ENCODE measurements at regions not wholly inside any gene's neighbourhood (a gene's known extent, or its start where the extent isn't known, plus 50 kb on each side); places are given as distances from the start of the nearest gene placed in this dataset.

DNA sequence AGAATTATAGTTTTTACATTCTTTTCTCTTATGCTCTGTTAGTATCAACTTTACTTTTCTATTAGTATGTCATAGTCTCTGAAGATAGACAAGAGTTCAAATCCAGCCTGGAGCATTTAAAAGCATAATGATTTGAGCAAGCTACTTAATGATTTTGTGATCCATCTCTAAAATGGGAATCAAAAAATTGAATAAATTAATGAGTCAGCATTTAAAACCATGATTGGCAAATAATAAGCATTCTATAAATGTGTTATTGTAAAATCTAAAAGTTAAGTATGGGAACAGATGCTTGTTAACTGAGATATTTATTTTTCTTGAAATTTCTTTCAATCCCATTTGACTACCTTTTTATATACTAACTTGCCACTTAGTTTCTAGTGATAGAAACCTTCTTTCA is 391.6 kb downstream of the PCDH7 start:
- Mint-ChIP-seq H3K36me3 (no peaks in the 10 kb centered on the region), H3K4me1 (no peaks in the 10 kb centered on the region), H3K9me3 (peaks cover 0 to 3% (median 0%) of the 10 kb centered on the region in 7 donors), H3K4me3 (no peak overlapping the region), H3K27me3 (ENCODE audit: low read depth in 3 of 3) (no peaks in the 10 kb centered on the region), H3K27ac (no peak overlapping the region)
- TF ChIP-seq, protein P1, sequence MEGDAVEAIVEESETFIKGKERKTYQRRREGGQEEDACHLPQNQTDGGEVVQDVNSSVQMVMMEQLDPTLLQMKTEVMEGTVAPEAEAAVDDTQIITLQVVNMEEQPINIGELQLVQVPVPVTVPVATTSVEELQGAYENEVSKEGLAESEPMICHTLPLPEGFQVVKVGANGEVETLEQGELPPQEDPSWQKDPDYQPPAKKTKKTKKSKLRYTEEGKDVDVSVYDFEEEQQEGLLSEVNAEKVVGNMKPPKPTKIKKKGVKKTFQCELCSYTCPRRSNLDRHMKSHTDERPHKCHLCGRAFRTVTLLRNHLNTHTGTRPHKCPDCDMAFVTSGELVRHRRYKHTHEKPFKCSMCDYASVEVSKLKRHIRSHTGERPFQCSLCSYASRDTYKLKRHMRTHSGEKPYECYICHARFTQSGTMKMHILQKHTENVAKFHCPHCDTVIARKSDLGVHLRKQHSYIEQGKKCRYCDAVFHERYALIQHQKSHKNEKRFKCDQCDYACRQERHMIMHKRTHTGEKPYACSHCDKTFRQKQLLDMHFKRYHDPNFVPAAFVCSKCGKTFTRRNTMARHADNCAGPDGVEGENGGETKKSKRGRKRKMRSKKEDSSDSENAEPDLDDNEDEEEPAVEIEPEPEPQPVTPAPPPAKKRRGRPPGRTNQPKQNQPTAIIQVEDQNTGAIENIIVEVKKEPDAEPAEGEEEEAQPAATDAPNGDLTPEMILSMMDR (IDR thresholded peaks at IDR 0.05), result no peak
- H3K4me3 ChIP-seq (replicated peaks in 1 of 3; ENCODE audit: low read depth in 2 of 3, low read length in 3 of 3), result no peak overlapping the region
- no peaks in the 10 kb centered on the region for H3K36me3 ChIP-seq (replicated peaks in 1 of 2; ENCODE audit: control insufficient read depth in 1 of 2, insufficient read depth in 2 of 2, low read length in 2 of 2)
- no peak for DNase-seq
- H3K9me3 ChIP-seq (replicated peaks in 1 of 2; ENCODE audit: control insufficient read depth in 1 of 2, insufficient read depth in 1 of 2, low read length in 2 of 2), result no peaks in the 10 kb centered on the region
- H4K20me1 ChIP-seq (ENCODE audit: insufficient read depth, low read length), result no peaks in the 10 kb centered on the region
- no peaks in the 10 kb centered on the region for H3K79me2 ChIP-seq (ENCODE audit: insufficient read depth, low read length)
- no peak overlapping the region for H3K27ac ChIP-seq (ENCODE audit: low read depth in 1 of 2, low read length in 2 of 2)
- no peak overlapping the region for H3K4me2 ChIP-seq (replicated peaks; ENCODE audit: extremely low read depth, low read length, poor library complexity, severe bottlenecking)
- H3K27me3 ChIP-seq (ENCODE audit: control insufficient read depth in 2 of 2, insufficient read depth in 2 of 2, low read length in 2 of 2), result no peaks in the 10 kb centered on the region
- intact Hi-C loops (cut with micrococcal nuclease), result no loop called here
- no peak overlapping the region for H2AFZ ChIP-seq (ENCODE audit: insufficient read depth, low read depth, low read length, poor library complexity, severe bottlenecking)
- H3K9ac ChIP-seq (ENCODE audit: insufficient read depth, low read length, poor library complexity, severe bottlenecking), result no peak overlapping the region
- no peaks in the 10 kb centered on the region for H3K4me1 ChIP-seq (ENCODE audit: control insufficient read depth in 1 of 2, insufficient read depth in 2 of 2, low read length in 2 of 2)

DNA sequence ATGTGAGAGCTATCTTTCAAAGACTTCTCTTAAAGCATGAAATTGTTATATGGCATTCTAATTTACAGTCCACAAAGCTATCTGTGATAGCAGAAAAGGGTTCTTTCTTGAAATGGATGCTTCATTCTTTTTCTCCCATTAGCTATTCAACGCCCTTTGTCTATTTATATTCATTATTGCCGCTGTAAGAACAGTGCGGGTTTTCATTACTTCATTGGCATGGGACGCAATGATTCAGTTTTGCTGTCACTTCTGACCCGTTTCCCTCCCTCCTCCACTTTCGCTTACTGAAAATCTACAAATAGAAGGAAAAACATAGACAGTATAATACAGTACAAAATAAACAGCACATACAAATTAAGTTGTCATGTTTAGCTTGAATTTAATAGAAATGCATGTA is 394.6 kb downstream of the PCDH7 start:
- no peaks in the 10 kb centered on the region for H3K79me2 ChIP-seq (ENCODE audit: insufficient read depth, low read length)
- H3K9ac ChIP-seq (ENCODE audit: insufficient read depth, low read length, poor library complexity, severe bottlenecking), result no peak overlapping the region
- intact Hi-C loops (cut with micrococcal nuclease), result no loop called here
- H4K20me1 ChIP-seq (ENCODE audit: insufficient read depth, low read length), result no peaks in the 10 kb centered on the region
- WGBS (ENCODE audit: insufficient coverage), result 90% methylated on average over 2 of the region's 6 CpGs
- H2AFZ ChIP-seq (ENCODE audit: insufficient read depth, low read depth, low read length, poor library complexity, severe bottlenecking), result no peak overlapping the region
- H3K4me1 Mint-ChIP-seq, result no peaks in the 10 kb centered on the region
- no peaks in the 10 kb centered on the region for H3K27me3 Mint-ChIP-seq (ENCODE audit: low read depth in 3 of 3)
- no peaks in the 10 kb centered on the region for H3K36me3 Mint-ChIP-seq
- H3K27ac Mint-ChIP-seq, result no peak overlapping the region
- no peaks in the 10 kb centered on the region for H3K36me3 ChIP-seq (replicated peaks in 1 of 2; ENCODE audit: control insufficient read depth in 1 of 2, insufficient read depth in 2 of 2, low read length in 2 of 2)
- no peak overlapping the region for H3K4me2 ChIP-seq (replicated peaks; ENCODE audit: extremely low read depth, low read length, poor library complexity, severe bottlenecking)
- DNase-seq, result no peak
- no peak overlapping the region for H3K4me3 ChIP-seq (replicated peaks in 1 of 3; ENCODE audit: low read depth in 2 of 3, low read length in 3 of 3)
- no peak overlapping the region for H3K27ac ChIP-seq (ENCODE audit: low read depth in 1 of 2, low read length in 2 of 2)
- peaks cover 0 to 3% (median 0%) of the 10 kb centered on the region in 7 donors for H3K9me3 Mint-ChIP-seq
- no peaks in the 10 kb centered on the region for H3K9me3 ChIP-seq (replicated peaks in 1 of 2; ENCODE audit: control insufficient read depth in 1 of 2, insufficient read depth in 1 of 2, low read length in 2 of 2)
- H3K4me3 Mint-ChIP-seq, result no peak overlapping the region
- no peaks in the 10 kb centered on the region for H3K27me3 ChIP-seq (ENCODE audit: control insufficient read depth in 2 of 2, insufficient read depth in 2 of 2, low read length in 2 of 2)
- TF ChIP-seq, protein P1 (IDR thresholded peaks at IDR 0.05), result no peak
- H3K4me1 ChIP-seq (ENCODE audit: control insufficient read depth in 1 of 2, insufficient read depth in 2 of 2, low read length in 2 of 2), result no peaks in the 10 kb centered on the region
